GM12872 (cell line): ENCODE measurements at regions not wholly inside any gene's neighbourhood (a gene's known extent, or its start where the extent isn't known, plus 50 kb on each side); places are given as distances from the start of the nearest gene placed in this dataset.

Source experiments
- CTCF ChIP-seq: IDR thresholded peaks from 3 replicates; pipeline ENCODE4 v1.5.1; 2011; ENCODE audit warnings: low read depth, mild to moderate bottlenecking, low read length, moderate library complexity; ENCODE audit not compliant: insufficient read depth

GRCh38 chr4:11268149-11268548 is 160.5 kb downstream of the HS3ST1 start:
- TF ChIP-seq CTCF, result no peak

GRCh38 chr4:11264841-11265240 is 163.9 kb downstream of the HS3ST1 start:
- TF ChIP-seq CTCF, result no peak

GRCh38 chr4:11264346-11264745 is 164.3 kb downstream of the HS3ST1 start:
- no peak for TF ChIP-seq CTCF

- no peak for TF ChIP-seq CTCF
Measured at GRCh38 chr4:11263208-11263607, 165.5 kb downstream of the HS3ST1 start.

- no peak for TF ChIP-seq CTCF
Measured at GRCh38 chr4:11261066-11261850, 167.4 kb downstream of the HS3ST1 start.

- TF ChIP-seq CTCF, result no peak
Measured at GRCh38 chr4:11259837-11260236, 168.9 kb downstream of the HS3ST1 start.

- TF ChIP-seq CTCF, result no peak
Measured at GRCh38 chr4:11252149-11252548, 176.5 kb downstream of the HS3ST1 start.
